RKO (cell line): ENCODE measurements at regions not wholly inside any gene's neighbourhood (a gene's known extent, or its start where the extent isn't known, plus 50 kb on each side); places are given as distances from the start of the nearest gene placed in this dataset.
"Not testable (repeated sequence)": the region's sequence is repeated elsewhere in the genome, so short reads cannot be mapped to it uniquely, and the experiment has no call there.

Experiments
- DNase-seq: peaks from one replicate; pipeline ENCODE4 v3.0.0-alpha.2; 2016; ENCODE audit warnings: low spot score

DNA sequence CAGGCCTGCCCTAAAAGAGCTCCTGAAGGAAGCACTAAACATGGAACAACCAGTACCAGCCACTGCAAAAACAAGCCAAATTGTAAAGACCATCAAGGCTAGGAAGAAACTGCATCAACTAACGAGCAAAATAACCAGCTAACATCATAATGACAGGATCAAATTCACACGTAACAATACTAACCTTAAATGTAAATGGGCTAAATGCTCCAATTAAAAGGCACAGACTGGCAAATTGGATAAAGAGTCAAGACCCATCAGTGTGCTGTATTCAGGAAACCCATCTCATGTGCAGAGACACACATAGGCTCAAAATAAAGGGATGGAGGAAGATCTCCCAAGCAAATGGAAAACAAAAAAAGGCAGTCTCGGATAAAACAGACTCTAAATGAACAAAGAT is 117.7 kb upstream of the ETV3 start:
- DNase-seq: not testable (repeated sequence)

DNA sequence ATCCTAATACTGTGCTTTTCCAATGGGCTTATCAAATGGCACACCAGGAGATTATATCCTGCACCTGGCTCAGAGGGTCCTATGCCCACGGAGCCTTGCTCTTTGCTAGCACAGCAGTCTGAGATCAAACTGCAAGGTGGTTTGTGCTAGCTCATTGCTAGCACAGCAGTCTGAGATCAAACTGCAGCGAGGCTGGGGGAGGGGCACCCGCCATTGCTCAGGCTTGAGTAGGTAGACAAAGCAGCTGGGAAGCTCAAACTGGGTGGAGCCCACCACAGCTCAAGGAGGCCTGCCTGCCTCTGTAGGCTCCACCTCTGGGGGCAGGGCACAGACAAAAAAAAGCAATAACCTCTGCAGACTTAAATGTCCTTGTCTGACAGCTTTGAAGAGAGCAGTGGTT is 116.0 kb upstream of the ETV3 start:
- DNase-seq: not testable (repeated sequence)

DNA sequence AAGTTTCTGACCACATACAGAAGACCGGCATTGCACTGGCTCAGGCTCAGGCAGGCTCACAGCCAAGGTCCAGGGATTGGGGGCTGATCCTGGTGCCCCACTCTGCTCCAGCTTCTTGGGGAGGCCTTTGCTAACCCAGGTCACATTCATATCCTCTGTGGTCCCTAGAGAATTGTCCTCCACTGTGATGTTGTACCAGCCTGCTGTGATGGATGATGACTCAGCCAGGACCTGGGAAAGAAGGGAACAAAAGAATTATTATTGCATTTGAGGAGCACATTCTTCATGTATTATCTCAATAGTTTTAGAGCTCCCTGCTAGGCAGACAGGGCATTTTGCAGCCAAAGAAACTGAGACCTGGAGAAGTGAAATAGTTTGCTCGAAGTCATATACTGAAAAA is 114.3 kb upstream of the ETV3 start:
- DNase-seq: no peak

DNA sequence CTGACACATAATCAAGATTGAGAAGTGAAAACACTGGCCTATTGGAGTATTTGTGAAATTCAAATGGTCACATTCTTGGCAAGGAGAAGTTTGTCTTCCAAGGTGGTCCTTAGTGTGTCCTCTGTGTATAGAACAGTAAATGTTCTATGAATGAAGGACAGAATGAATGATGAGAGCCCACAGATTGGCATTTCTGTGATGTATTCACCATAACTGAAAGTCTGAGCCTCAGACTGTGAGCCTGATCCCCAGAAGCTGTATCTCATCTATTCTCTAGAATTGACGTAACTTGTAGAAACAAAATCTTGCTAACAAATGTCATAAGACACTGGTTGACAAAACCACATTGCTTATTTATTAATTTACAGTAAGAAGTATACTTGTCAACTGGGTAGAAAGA is 111.5 kb upstream of the ETV3 start:
- DNase-seq: no peak

DNA sequence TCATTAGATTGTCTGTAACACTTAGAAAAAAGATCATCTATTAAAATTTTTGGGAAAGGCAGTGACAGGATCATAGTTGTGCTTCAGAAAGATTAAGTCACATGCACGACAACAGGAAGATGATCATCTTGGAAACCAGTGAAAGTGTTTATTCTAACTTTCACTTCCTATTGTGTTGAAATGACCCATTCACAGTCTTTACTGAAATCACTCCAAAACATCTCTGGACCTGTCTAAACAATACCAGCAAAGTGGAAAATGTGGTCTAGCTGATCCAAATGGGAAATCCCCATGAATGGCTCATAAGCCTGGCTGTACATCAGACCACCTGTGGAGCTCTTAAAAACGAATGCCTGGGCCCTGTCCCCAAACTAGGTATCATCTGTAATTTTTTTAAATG is 111.1 kb upstream of the ETV3 start:
- no peak for DNase-seq

DNA sequence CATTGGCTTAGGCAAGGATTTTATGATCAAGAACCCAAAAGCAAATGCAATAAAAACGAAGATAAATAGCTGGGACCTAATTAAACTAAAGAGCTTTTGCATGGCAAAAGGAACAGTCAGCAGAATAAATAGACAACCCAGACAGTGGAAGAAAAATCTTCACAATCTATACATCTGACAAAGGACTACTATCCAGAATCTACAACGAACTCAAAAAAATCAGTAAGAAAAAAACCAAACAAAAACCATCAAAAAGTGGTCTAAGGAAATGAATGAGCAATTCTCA is 109.5 kb upstream of the ETV3 start:
- not testable (repeated sequence) for DNase-seq

DNA sequence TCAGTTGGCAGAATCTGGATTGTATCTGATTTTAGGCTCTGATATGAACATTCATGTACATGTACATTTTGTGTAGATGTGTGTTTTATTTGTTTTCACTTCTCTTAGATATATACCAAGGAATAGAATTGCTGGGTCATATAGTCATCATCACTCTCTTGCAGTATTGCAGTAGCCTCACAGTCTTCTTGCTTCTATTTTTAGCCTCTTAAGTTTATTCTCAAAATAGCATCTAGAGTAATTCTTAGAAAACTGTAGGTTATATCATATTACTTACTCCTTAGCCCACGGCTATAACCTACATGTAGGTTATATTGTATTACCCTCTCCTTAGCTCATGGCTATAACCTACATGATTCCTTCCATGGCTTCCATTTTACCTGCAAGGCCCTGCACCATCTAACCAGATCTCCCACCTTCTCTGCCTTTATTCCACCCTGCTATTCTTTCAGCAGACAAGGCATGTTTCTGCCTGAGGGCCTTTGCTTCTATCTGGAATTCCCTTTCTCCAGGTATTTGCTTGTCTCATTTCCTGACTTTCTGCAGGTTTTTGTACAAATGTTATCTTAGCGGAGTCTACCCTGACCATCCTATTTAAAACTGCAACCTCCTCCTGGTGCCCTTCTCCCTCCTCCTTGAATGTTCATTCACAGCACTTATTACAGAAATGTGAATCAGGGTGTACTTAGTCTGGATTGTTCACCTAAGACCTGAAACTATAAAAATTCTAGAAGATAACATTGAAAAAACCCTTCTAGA is 109.0 kb upstream of the ETV3 start:
- DNase-seq: no peak

DNA sequence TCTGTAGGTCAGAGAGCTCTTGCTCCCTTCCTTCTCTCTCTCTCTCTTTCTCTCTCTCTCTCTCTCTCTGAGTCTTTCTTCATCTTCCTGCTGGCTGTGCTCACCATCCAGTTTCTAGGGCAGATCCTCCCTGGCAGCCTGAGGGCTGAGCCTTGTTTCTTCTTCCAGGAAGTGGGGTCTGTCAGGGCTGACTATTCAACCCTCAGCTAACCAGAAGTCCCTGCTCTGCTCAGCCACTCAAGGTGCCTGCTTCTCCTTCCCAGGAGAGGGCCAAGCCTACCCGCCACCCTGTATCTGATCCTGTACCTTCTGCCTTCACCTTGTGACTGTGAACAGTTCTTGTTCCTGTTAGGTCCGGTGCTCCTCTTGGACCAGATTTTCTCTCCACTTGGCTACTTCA is 107.6 kb upstream of the ETV3 start:
- no peak for DNase-seq

DNA sequence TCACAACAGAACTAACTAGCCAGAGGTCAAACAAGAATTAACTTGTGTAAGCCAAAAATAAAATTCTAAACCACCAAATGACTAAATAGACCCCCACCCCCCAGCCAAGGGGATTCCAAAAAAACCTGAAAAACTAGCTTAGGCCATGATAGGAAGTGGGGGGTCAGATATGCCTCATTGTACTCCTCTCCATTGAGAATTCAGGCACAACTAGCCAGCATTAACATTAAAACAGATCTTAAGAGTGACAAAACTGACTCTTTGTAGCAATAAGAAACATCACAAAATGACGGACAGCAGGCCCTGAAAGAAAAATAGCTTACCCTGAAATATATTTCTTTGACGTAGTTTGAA is 103.0 kb upstream of the ETV3 start:
- no peak for DNase-seq

DNA sequence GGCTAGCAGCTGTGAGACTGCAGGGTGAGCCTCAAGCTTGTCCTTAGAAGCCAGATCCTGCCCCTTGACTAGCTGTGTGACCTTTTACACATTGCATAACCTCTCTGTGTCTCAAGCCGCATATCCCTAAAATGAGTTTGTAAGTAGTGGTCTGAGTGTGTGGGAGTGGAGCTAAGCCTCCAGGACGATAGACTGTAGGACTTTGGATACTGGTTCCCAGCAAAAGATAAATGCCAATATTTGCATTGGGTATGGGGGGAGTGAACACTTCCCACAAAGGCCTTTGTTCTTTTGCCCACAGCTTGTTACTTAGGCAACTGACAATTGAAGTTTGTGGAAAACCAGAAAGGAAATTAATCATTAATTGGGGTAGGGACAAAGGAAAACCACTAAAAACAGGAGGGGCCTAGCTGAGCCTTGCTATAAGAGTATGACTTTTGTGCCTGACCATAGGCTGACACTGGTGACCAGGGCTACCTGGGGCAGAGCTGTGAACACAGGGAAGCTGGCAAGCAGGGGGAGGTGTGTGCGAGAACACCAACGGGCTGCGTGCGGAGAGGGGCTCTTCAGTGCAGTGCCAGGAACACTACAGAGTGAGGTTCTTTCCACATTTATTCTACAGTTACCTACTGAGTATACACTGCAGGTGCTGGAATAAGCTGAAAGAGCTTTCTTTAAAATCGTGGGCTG is 102.4 kb upstream of the ETV3 start:
- DNase-seq: no peak

DNA sequence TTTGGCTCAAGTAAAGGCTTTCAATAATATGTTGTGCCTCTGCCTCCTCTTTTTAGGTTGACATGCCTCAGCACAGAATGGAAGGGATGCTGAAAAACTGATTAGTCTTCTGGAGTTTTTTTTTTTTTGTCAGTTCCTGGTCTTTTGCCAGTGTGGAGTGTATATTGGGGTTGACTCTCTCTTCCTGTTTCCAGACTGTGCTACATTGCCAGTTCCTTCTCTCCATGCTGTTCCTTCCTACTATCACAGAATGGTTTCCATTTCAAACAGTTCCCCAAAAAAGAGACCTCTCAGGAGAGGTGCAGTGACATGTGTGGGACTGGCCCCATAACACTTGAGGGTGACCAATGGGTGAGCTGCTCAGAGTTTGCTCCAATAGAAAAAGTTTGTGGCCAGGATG is 101.7 kb upstream of the ETV3 start:
- DNase-seq: no peak

DNA sequence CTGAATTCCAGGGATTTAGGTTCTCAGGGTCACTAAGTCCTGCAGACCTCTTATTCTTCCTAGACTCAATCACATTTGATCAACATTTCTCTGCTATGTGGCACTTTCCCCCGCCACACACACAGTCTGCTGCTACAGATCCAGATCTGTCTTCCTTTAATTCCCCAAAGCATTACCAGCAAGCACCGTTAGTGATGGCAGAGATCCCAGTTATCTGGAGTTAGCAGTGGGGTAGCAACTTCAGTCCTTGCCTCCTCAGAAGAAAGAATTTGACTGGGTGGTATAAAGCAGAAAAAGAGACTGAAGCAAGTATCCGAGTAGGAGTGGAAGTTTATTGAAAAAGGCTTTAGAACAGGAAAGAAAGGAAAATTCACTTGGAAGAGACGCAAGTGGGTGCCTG is 100.4 kb upstream of the ETV3 start:
- DNase-seq: no peak

DNA sequence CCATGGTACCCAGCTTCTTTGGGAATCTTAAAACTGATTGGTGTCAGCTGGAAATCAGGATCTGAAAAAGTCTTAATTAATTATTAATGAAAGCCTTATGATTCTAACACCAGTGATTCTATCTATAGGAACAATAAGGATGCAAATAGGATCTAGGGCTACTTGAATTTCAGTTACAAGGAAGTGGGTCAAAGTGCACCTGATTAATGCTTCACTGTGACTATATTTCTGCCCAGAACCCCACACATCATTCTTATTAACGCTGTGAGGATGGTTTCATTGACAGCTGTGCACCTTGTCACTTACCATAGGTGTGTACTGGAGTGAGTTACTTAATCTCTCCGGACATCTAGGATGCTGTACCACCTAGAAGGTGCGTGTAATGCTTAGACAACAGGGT is 99.8 kb upstream of the ETV3 start:
- DNase-seq: no peak

DNA sequence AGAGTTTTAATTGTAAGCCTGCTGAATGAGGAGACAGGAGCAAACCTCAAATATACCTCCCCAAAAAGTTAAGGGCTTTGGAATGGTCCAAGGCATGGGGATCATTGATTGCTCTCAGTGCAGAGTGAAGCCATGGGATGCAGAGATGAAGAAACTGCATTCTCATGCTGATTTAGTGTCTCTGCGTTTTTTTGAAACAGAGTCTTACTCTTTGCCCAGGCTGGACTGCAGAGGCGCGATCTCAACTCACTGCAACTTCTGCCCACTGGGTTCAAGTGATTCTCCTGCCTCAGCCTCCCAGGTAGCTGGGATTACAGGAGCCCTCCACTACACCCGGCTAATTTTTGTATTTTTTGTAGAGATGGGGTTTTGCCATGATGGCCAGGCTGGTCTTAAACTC is 99.3 kb upstream of the ETV3 start:
- no peak for DNase-seq

DNA sequence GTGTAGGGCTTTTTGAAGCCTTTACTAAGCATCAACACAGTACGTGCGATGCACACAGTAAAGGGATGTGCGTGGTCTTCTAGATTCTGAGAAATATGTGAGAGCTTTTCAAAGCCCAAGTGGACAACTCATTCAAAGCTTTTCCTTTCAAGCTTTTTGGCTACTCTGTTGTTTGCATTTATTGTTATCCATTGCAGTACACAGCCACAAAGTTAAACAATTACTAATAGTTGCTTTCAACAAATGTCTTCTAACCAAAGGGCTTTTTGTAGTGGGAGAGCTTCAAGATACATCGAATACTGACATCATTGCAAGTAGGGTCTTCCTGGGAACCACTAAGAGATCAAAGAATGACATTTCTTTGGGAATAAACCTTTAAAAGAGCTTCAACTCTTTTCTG is 97.9 kb upstream of the ETV3 start:
- no peak for DNase-seq

DNA sequence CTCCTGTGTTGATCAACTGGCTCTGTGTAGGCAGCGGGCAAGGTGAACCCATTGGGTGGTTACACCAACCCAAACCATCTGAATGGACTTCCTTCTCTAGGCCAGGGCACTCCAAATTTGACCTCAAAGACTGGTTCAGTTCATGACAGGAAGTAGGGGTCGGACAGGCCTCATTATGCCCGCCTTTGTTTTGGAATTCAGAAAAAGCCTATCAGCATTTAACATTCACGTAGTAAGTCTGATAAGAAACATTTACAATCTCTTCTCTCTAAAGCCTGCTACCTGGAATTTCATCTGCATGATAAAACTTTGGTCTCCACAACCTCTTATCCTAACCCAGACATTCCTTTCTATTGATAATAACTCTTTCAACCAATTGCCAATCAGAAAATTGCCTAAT is 97.1 kb upstream of the ETV3 start:
- DNase-seq: no peak

DNA sequence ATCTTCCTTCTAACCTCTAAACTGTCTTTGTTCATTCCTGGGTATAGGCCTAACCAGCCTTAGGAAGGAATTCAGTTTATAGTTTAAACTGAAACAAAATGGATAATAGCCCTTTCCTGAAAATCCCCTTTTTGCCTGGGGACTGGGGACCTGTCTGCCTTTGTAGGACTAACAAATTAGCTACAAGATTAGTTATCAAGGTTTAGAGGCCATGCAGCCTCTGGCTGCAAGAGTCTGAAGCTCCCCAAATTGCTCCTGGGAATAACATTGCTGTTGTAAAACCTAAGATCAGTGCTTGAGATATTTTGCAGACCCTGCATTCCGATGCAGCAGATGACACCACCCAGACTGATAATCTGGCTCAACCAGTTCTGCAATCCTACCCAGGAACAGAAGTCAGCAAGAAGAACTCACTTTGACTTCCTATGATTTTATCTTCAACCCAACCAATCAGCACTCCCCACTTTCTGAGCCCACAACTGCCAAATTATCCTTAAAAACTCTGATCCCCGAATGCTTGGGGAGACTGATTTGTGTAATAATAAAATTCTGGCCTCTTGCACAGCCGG is 96.6 kb upstream of the ETV3 start:
- DNase-seq: no peak

DNA sequence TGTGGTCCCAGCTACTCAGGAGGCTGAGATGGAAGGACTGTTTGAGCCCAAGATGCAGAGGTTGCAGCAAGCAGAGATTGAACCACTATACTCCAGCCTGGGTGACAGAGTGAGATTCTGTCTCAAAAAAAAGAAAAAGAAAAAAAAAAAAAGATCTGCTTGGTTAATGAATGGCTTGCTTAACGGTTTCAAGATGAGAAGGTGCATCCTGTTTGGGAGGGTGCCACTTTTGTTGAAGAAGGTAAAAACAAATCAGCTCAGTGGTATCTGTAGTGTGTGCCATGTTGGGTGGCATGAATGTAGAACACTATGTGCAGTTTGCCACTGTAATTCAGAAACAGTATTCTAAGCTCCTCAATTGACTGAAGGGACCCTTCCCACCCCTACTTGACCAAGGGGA is 94.9 kb upstream of the ETV3 start:
- no peak for DNase-seq

DNA sequence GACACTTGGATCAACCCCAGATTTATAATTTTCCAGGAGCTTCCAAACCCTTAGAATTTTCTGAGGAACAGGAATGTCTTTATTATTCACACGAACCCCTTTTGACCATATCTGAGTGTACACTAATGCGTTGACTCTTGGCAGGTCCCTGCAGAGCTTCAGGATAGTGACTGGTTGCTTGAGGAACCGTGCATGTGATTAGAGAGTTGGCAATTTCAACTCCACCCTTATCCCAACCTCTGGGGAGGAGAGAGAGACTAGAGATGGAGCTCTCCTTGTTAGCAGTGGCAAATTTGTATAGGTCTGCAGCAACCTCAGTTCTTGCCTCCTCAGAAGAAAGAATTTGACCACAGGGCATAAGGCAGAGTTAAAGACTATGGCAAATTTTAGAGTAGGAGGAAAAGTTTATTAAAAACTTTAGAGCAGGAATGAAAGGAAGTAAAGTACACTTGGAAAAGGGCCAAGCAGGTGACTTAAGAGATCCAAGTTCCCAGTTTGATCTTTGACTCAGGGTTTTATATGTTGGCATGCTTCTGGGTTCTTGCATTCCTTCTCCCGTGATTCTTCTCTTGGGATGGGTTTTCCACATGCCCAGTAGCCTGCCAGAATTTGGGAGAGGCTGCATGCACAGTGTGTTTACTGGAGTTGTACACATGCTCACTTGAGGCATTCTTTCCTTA is 93.8 kb upstream of the ETV3 start:
- no peak for DNase-seq

DNA sequence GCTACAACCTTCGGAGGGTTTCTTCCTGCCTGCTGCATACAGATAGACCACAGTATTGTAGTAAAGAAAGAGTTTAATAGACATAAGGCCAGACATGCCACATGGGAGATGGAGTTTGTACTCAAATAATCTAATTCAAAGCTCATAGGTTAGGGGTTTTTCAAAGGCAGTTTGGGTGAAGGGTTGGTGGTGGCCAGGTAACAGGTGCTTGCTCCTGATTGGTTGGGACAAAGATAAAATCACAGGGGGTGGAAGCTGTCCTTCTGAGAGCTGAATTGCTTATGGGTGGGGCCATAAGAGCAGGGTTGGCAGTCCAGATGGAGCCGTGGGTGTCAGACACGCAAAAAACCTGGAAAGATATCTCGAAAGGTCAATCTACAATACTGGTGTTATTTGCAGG is 92.3 kb upstream of the ETV3 start:
- DNase-seq: no peak

DNA sequence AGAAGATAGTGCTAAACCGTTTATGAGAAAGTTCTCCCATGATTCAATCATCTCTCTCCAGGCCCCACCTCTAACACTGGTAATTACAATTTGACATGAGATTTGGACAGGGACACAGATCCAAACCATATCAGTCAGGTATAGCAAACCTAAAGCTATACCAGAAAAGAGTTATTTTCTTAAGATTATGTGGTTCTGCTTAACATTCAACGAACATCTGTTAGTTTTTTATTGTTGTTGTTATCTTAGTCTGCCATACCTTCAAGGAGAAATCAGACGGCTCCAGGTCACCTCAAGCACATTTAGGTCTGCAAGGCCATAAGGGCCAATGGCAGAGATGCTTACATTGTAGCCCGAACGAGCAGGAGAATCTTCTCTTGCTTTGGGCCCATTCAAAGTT is 89.5 kb upstream of the ETV3 start:
- no peak for DNase-seq

DNA sequence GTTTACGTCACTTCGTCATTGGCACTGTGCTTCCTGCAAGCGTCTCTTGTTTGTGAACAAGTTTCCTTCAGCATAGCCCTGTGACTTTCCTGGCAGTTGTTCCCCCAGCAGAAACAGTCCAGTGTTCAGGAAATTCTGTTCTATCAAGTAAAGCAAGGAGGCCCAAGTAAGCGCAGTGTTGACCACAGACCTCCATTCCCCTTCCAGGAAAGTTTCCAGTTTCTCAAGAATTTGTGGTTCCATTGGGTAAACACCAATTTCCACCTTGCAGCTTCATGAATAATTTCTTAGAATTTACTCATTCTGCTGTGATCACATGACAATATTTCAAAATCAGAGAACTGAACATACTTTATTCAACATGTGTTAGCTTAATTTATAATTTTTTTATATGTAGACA is 88.5 kb upstream of the ETV3 start:
- no peak for DNase-seq

DNA sequence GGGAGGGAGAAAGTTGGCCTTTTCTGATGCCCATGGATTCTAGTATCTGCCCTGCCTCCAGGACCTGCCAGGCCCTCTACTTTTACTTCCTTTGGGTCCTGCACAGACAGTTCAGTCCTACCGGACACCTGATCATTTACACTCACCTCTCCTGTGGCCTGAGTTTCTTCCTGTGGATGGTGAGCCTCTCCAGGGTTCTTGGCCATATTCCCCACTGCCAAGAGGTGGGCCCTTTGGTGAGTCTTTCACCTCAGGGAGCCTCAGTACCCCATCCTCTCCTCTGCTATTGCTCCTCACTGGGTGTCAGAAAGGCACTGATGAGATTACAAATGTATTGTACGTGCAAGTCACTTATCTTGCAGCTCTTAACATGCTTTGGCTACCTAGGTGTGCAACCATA is 81.4 kb upstream of the ETV3 start:
- no peak for DNase-seq

DNA sequence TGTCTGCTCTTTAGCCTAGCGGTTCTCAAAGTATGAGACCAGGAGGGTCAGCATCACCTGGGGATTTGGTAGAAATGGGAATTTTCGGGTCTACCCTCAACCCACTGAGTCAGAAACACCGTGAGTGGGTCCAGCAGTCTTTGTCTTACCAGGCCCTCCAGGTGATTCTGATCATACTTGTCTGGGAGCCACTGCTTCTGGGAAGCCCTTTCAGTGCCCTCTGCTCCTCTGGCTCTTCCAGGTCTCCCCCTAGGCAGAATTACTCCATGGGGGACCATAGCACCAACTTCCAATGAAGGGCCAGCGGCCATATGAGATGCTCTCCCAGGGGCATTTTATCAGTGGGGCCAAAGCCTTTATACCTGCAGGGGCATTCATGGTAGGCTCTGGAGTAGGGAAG is 81.0 kb upstream of the ETV3 start:
- no peak for DNase-seq
